HepG2 (cell line): ENCODE measurements at regions not wholly inside any gene's neighbourhood (a gene's known extent, or its start where the extent isn't known, plus 50 kb on each side); places are given as distances from the start of the nearest gene placed in this dataset.
"Not testable (repeated sequence)": the region's sequence is repeated elsewhere in the genome, so short reads cannot be mapped to it uniquely, and the experiment has no call there.

ENCODE experiments used
- ATAC-seq: fragments of 200-7000 bp; cut with Tn5 transposase; 3 replicates; pipeline ENCODE4 v1.9.1; 2020; ENCODE audit warnings: mild to moderate bottlenecking, moderate library complexity
- BruUV-seq: library from RNA; stranded (reverse); fragments of 400-500 nt; replicated peaks from 2 replicates; lab custom pipeline; 2021; lab: Mats Ljungman, UMichigan
- CTCF ChIA-PET: fragments of 300-600 bp; formaldehyde crosslinking; extraction: SDS; loops from one replicate; lab custom pipeline; 2021; ENCODE audit warnings: low total read pairs, inconsistent platforms, low intra/inter-chr PET ratio; lab: Yijun Ruan, JAX
- POLR2A ChIA-PET: fragments of 350-600 bp; sonication (Branson Sonifier 250); formaldehyde crosslinking; loops from one replicate; lab custom pipeline; 2020; ENCODE audit warnings: antibody characterized with exemption, inconsistent platforms; lab: Yijun Ruan, JAX
- DNase-seq: peaks from one replicate; pipeline ENCODE4 v3.0.0-alpha.2; 2015; ENCODE audit warnings: low spot score
- FAIRE-seq: peaks from 3 replicates; lab custom pipeline; 2011; peaks lifted over from hg19 to GRCh38; lab: Jason Lieb, UNC
- H2AFZ ChIP-seq: one replicate; pipeline ENCODE4 v1.6.1; 2011; ENCODE audit warnings: low read length, inconsistent platforms
- H3K27ac ChIP-seq: fragments of 300-600 bp; 3 replicates; pipeline ENCODE4 v1.8.0; 2011; ENCODE audit warnings: mixed run types, mild to moderate bottlenecking, mixed read lengths, low read length, inconsistent platforms; ENCODE audit not compliant: insufficient read depth; ENCODE audit errors: extremely low read length
- H3K27me3 ChIP-seq, 2 experiments: fragments of 200-600 bp in 1 of 2; 2 replicates in 1 of 2; 3 replicates in 1 of 2; pipeline versions ENCODE4 v1.6.0 to v1.8.0; 2011; ENCODE audit warnings: low read length in 2 of 2, mild to moderate bottlenecking in 2 of 2, moderate library complexity in 2 of 2, inconsistent platforms in 1 of 2; ENCODE audit not compliant: insufficient read depth in 2 of 2, control insufficient read depth in 1 of 2
- H3K36me3 ChIP-seq, 2 experiments: fragments of 200-600 bp in 1 of 2; replicated peaks in 1 of 2; 2 replicates in 1 of 2; 3 replicates in 1 of 2; pipeline versions ENCODE4 v1.5.1 to v1.8.0; 2011; ENCODE audit warnings: low read length in 2 of 2, inconsistent platforms in 1 of 2; ENCODE audit not compliant: insufficient read depth in 2 of 2, control insufficient read depth in 1 of 2
- H3K4me1 ChIP-seq: 2 replicates; pipeline ENCODE4 v1.5.1; 2012; ENCODE audit warnings: low read length, inconsistent platforms; ENCODE audit not compliant: insufficient read depth
- H3K4me2 ChIP-seq: 2 replicates; pipeline ENCODE4 v1.6.0; 2011; ENCODE audit warnings: low read depth, low read length, inconsistent platforms
- H3K4me3 ChIP-seq, 3 experiments: fragments of 200-600 bp in 1 of 3; sonication (generic), shearing (Covaris generic) in 1 of 3; replicated peaks in 1 of 3; 2 replicates each; pipeline ENCODE4 v1.5.1; 2011 to 2016; ENCODE audit warnings: low read length in 3 of 3, inconsistent platforms in 2 of 3, low read depth in 2 of 3, mild to moderate bottlenecking in 2 of 3, control low read depth in 1 of 3, mixed read lengths in 1 of 3; ENCODE audit not compliant: insufficient read depth in 1 of 3
- H3K79me2 ChIP-seq: one replicate; pipeline ENCODE4 v1.6.1; 2011; ENCODE audit warnings: low read length, inconsistent platforms; ENCODE audit not compliant: insufficient read depth
- H3K9ac ChIP-seq: 2 replicates; pipeline ENCODE4 v1.6.0; 2011; ENCODE audit warnings: mild to moderate bottlenecking, low read depth, low read length, inconsistent platforms; ENCODE audit not compliant: insufficient read depth
- H3K9me3 ChIP-seq: 2 replicates; pipeline ENCODE4 v1.5.1; 2012; ENCODE audit warnings: mild to moderate bottlenecking, low read length
- H4K20me1 ChIP-seq: 2 replicates; pipeline ENCODE4 v1.6.0; 2011; ENCODE audit warnings: inconsistent platforms, mild to moderate bottlenecking, low read length, moderate library complexity; ENCODE audit not compliant: insufficient read depth
- HDAC2 ChIP-seq: sonication (generic); formaldehyde crosslinking; IDR thresholded peaks from 2 replicates; pipeline ENCODE4 v1.4.0; 2020; ENCODE audit warnings: missing genetic modification reagents
- MAFF ChIP-seq: IDR thresholded peaks from 2 replicates; pipeline ENCODE4 v1.6.1; 2011; ENCODE audit warnings: low read depth, low read length, improper control_type of control experiment
- MAFK ChIP-seq, 2 experiments: IDR thresholded peaks in 1 of 2; conservative IDR thresholded peaks in 1 of 2; 2 replicates each; pipeline ENCODE4 v1.6.1; 2011; ENCODE audit warnings: improper control_type of control experiment in 2 of 2, low read length in 2 of 2
- MXI1 ChIP-seq: IDR thresholded peaks from 3 replicates; pipeline ENCODE4 v1.6.1; 2012; ENCODE audit warnings: low read depth, low read length, inconsistent platforms, borderline replicate concordance
- ZBTB37 ChIP-seq: sonication (generic); formaldehyde crosslinking; IDR thresholded peaks from 2 replicates; pipeline ENCODE4 v1.4.0; 2020; ENCODE audit warnings: mild to moderate bottlenecking, missing genetic modification reagents
- ZNF607 ChIP-seq: sonication (generic); formaldehyde crosslinking; IDR thresholded peaks from 2 replicates; pipeline ENCODE4 v1.5.1; 2020; ENCODE audit warnings: missing genetic modification reagents, mild to moderate bottlenecking, borderline replicate concordance
- WGBS: methylation state at CpG from one replicate; pipeline ENCODE4 v1.1.6; 2017; ENCODE audit warnings: low lambda C conversion rate; 5-methylcytosine and 5-hydroxymethylcytosine counted together
- in situ Hi-C: cut with HindIII; loops from 2 replicates; pipeline ENCODE4 v1.10.0; 2017; ENCODE audit warnings: low pct_unique_long_range_greater_than_20kb; ENCODE audit not compliant: extremely low pct_ligation_motif_present
- intact Hi-C: fragments of 100-400 bp; cut with micrococcal nuclease; formaldehyde crosslinking; loops from one replicate; pipeline ENCODE4 v1.10.0; 2022; ENCODE audit not compliant: unreplicated experiment
- TF ChIP-seq, protein P1 (sequence below): sonication (generic); formaldehyde crosslinking; IDR thresholded peaks from 2 replicates; pipeline ENCODE4 v1.9.0; 2021; ENCODE audit warnings: missing genetic modification reagents, borderline replicate concordance

DNA sequence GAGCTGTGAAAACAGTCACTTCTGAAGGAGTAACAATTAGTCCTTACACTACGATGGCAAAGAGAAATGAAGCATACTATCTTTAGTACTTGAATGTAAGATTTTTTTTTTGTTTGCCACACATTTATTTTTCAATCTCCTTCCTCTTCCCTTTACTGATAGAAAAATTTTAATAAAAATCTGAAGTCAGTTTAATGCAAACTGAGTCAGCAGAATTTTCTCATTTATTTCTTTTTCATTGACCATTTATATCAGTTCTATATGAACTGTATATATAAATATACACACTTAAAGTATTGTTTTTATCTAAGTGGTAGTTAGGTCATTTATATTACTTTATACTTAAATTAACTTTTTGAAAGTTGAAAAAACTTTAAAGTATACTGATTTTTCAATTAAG is 1009.1 kb upstream of the SPRY2 start:
- TF ChIP-seq ZNF607, result no peak
- TF ChIP-seq MAFF, result peak; percentile 58; the same call in 1 of the 2 replicates
- TF ChIP-seq MXI1, result no peak
- no peak for TF ChIP-seq HDAC2 (CRISPR knock-in tag)
- peak in 1 of 2 experiments; percentile 81; a peak in 3 of 4 replicates for TF ChIP-seq MAFK (conservative IDR thresholded peaks at IDR 0.05 in 1 of 2, IDR thresholded peaks at IDR 0.05 in 1 of 2; ENCODE audit: low read length in 2 of 2)
- TF ChIP-seq ZBTB37 (CRISPR knock-in tag), result no peak
- TF ChIP-seq, protein P1, sequence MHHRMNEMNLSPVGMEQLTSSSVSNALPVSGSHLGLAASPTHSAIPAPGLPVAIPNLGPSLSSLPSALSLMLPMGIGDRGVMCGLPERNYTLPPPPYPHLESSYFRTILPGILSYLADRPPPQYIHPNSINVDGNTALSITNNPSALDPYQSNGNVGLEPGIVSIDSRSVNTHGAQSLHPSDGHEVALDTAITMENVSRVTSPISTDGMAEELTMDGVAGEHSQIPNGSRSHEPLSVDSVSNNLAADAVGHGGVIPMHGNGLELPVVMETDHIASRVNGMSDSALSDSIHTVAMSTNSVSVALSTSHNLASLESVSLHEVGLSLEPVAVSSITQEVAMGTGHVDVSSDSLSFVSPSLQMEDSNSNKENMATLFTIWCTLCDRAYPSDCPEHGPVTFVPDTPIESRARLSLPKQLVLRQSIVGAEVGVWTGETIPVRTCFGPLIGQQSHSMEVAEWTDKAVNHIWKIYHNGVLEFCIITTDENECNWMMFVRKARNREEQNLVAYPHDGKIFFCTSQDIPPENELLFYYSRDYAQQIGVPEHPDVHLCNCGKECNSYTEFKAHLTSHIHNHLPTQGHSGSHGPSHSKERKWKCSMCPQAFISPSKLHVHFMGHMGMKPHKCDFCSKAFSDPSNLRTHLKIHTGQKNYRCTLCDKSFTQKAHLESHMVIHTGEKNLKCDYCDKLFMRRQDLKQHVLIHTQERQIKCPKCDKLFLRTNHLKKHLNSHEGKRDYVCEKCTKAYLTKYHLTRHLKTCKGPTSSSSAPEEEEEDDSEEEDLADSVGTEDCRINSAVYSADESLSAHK (CRISPR knock-in tag), result no peak
- no peaks in the 10 kb centered on the region for H4K20me1 ChIP-seq
- no peak for FAIRE-seq
- no peak overlapping the region for H2AFZ ChIP-seq
- no peaks in the 10 kb centered on the region for H3K4me1 ChIP-seq
- no peaks in the 10 kb centered on the region for H3K79me2 ChIP-seq
- intact Hi-C loops (no loop called here), in situ Hi-C loops (no loop called here)
- H3K27ac ChIP-seq, result no peak overlapping the region
- ChIA-PET CTCF (no interaction called here), POLR2A (no interaction called here)
- 0% methylated on average over 1 of the region's 1 CpG for WGBS
- DNase-seq, result no peak
- no peak overlapping the region for H3K9ac ChIP-seq
- no peaks in the 10 kb centered on the region for H3K9me3 ChIP-seq
- BruUV-seq, result no TSS peak
- no peak overlapping the region for H3K4me2 ChIP-seq
- H3K27me3 ChIP-seq, result no peaks in the 10 kb centered on the region
- ATAC-seq, result no peak
- no peaks in the 10 kb centered on the region for H3K36me3 ChIP-seq
- H3K4me3 ChIP-seq, result no peak overlapping the region

DNA sequence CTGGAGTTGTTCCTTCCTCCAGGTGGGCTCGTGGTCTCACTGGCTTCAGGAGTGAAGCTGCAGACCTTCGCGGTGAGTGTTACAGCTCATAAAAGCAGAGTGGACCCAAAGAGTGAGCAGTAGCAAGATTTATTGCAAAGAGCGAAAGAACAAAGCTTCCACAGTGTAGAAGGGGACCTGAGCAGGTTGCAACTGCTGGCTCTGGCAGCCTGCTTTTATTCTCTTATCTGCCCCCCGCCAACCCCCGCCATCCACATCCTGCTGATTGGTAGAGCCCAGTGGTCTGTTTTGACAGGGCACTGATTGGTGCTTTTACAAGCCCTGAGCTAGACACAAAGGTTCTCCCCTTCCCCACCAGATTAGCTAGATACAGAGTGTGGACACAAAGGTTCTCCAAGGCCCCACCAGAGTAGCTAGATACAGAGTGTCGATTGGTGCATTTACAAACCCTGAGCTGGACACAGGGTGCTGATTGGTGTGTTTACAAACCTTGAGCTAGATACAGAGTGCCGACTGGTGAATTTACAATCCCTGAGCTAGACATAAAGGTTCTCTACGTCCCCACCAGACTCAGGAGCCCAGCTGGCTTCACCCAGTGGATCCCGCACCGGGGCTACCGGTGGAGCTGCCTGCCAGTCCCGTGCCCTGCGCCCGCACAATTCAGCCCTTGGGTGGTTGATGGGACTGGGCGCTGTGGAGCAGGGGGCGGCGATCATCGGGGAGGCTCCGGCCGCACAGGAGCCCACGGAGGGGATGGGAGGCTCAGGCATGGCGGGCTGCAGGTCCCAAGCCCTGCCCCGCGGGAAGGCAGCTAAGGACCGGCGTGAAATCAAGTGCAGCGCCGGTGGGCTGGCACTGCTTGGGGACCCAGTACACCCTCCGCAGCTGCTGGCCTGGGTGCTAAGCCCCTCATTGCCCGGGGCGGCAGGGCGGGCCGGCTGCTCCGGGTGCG is 999.5 kb upstream of the SPRY2 start:
- FAIRE-seq, BruUV-seq, H3K79me2 ChIP-seq, DNase-seq, H3K27me3 ChIP-seq, H2AFZ ChIP-seq, POLR2A ChIA-PET, H3K9me3 ChIP-seq, H3K4me2 ChIP-seq, ATAC-seq, H4K20me1 ChIP-seq, H3K27ac ChIP-seq, in situ Hi-C loops, H3K36me3 ChIP-seq, H3K9ac ChIP-seq, H3K4me1 ChIP-seq, intact Hi-C loops, CTCF ChIA-PET, H3K4me3 ChIP-seq: not testable (repeated sequence)
- 56% methylated on average over 8 of the region's 36 CpGs for WGBS

- H3K4me3 ChIP-seq, H3K4me2 ChIP-seq, intact Hi-C loops, H3K27ac ChIP-seq, POLR2A ChIA-PET, ATAC-seq, H2AFZ ChIP-seq, H3K27me3 ChIP-seq, BruUV-seq, H3K4me1 ChIP-seq, CTCF ChIA-PET, FAIRE-seq, H4K20me1 ChIP-seq, H3K79me2 ChIP-seq, in situ Hi-C loops, DNase-seq, H3K36me3 ChIP-seq, H3K9me3 ChIP-seq, H3K9ac ChIP-seq: not testable (repeated sequence)
- 61% methylated on average over 8 of the region's 14 CpGs for WGBS
These were observed 998.7 kb upstream of the SPRY2 start for GRCh38 chr13:81339666-81340065.
